ENCODE measurements at regions not wholly inside any gene's neighbourhood (a gene's known extent, or its start where the extent isn't known, plus 50 kb on each side); places are given as distances from the start of the nearest gene placed in this dataset.

- TF ChIP-seq YY1 (IDR thresholded peaks at IDR 0.05; ENCODE audit: insufficient read depth, insufficient read length): no peak
- no peak for TF ChIP-seq ZNF274 (IDR thresholded peaks at IDR 0.05; ENCODE audit: low read depth, low read length)
- no peak for TF ChIP-seq SUZ12 (IDR thresholded peaks at IDR 0.05; ENCODE audit: extremely low read depth, insufficient read depth, insufficient read length)
These were observed 330.9 kb downstream of the BCOR start for GRCh38 chrX:39766855-39767254.

Measured in NT2/D1 (cell line).